Hepatocyte (in vitro differentiated cells): ENCODE measurements at regions not wholly inside any gene's neighbourhood (a gene's known extent, or its start where the extent isn't known, plus 50 kb on each side); places are given as distances from the start of the nearest gene placed in this dataset.

Experiments used
- CTCF ChIP-seq: fragments of 200-600 bp; sonication (generic); IDR thresholded peaks from 2 replicates; pipeline ENCODE4 v1.5.1; 2016; ENCODE audit warnings: antibody characterized with exemption, mild to moderate bottlenecking; ENCODE audit not compliant: poor library complexity
- EZH2 ChIP-seq: fragments of 200-600 bp; sonication (generic); IDR thresholded peaks from 2 replicates; pipeline ENCODE4 v1.6.1; 2016; ENCODE audit warnings: antibody characterized with exemption, mild to moderate bottlenecking, borderline replicate concordance
- EZH2phosphoT487 ChIP-seq: fragments of 200-600 bp; sonication (generic); IDR thresholded peaks from one replicate; pipeline ENCODE4 v1.6.1; 2018; ENCODE audit warnings: antibody characterized with exemption, mild to moderate bottlenecking, low read depth, moderate library complexity; ENCODE audit not compliant: unreplicated experiment, severe bottlenecking

- TF ChIP-seq EZH2phosphoT487 (no peak), CTCF (no peak), EZH2 (no peak)
Measured at GRCh38 chr15:38883987-38884386, 319.4 kb upstream of the RASGRP1 start.
